CD4-positive, CD25-positive, alpha-beta regulatory T cell (primary cell): ENCODE measurements at regions not wholly inside any gene's neighbourhood (a gene's known extent, or its start where the extent isn't known, plus 50 kb on each side); places are given as distances from the start of the nearest gene placed in this dataset.

Source experiments
- ATAC-seq, 2 donors: fragments of 150-1000 bp; cut with Tn5 transposase; one replicate each; pipeline ENCODE4 v1.10.0; 2021; ENCODE audit warnings: low read depth in 2 of 2, moderate number of reproducible peaks in 2 of 2, moderate library complexity in 1 of 2
- DNase-seq, 3 donors: peaks; one replicate each; pipeline versions ENCODE4 v3.0.0 to v3.0.0-alpha.2; 2012 to 2022; ENCODE audit warnings: mixed read lengths in 1 of 3
- H3K27ac ChIP-seq: one replicate; pipeline ENCODE4 v1.7.0; 2013; ENCODE audit warnings: mild to moderate bottlenecking, low read length; ENCODE audit not compliant: insufficient read depth, poor library complexity, severe bottlenecking
- H3K27me3 ChIP-seq: one replicate; pipeline ENCODE4 v1.7.0; 2013; ENCODE audit warnings: low read length; ENCODE audit not compliant: control insufficient read depth, insufficient read depth
- H3K36me3 ChIP-seq: one replicate; pipeline ENCODE4 v1.7.0; 2013; ENCODE audit warnings: mild to moderate bottlenecking, low read length, moderate library complexity; ENCODE audit not compliant: control insufficient read depth, insufficient read depth
- H3K4me1 ChIP-seq: 2 replicates; pipeline ENCODE4 v1.7.0; 2013; ENCODE audit warnings: mild to moderate bottlenecking, low read length; ENCODE audit not compliant: insufficient read depth, control insufficient read depth, poor library complexity, severe bottlenecking
- H3K4me3 ChIP-seq: one replicate; pipeline ENCODE4 v1.7.0; 2013; ENCODE audit warnings: low read depth, mild to moderate bottlenecking, low read length, moderate library complexity
- H3K9me3 ChIP-seq, 2 experiments: 1 replicate in 1 of 2; 2 replicates in 1 of 2; pipeline ENCODE4 v1.7.0; 2013; ENCODE audit warnings: low read length in 2 of 2, mild to moderate bottlenecking in 1 of 2, moderate library complexity in 1 of 2; ENCODE audit not compliant: control insufficient read depth in 2 of 2
- H3K27ac Mint-ChIP-seq, 3 donors: one replicate each; pipeline ENCODE4 v1.8.0; 2020 to 2022; ENCODE audit warnings: mild to moderate bottlenecking in 3 of 3, mixed read lengths in 3 of 3, moderate library complexity in 2 of 3
- H3K27me3 Mint-ChIP-seq: one replicate; pipeline ENCODE4 v1.8.0; 2022; ENCODE audit warnings: mild to moderate bottlenecking, mixed read lengths
- H3K36me3 Mint-ChIP-seq: one replicate; pipeline ENCODE4 v1.8.0; 2020; ENCODE audit warnings: mixed read lengths
- H3K4me1 Mint-ChIP-seq, 4 donors: one replicate each; pipeline ENCODE4 v1.8.0; 2020 to 2022; ENCODE audit warnings: mixed read lengths in 4 of 4, mild to moderate bottlenecking in 1 of 4
- H3K4me3 Mint-ChIP-seq, 4 donors: one replicate each; pipeline ENCODE4 v1.8.0; 2020 to 2022; ENCODE audit warnings: mild to moderate bottlenecking in 4 of 4, mixed read lengths in 4 of 4, moderate library complexity in 3 of 4
- H3K9me3 Mint-ChIP-seq, 7 donors: one replicate each; pipeline ENCODE4 v1.8.0; 2020 to 2022; ENCODE audit warnings: mixed read lengths in 7 of 7, mild to moderate bottlenecking in 3 of 7, moderate library complexity in 2 of 7

DNA sequence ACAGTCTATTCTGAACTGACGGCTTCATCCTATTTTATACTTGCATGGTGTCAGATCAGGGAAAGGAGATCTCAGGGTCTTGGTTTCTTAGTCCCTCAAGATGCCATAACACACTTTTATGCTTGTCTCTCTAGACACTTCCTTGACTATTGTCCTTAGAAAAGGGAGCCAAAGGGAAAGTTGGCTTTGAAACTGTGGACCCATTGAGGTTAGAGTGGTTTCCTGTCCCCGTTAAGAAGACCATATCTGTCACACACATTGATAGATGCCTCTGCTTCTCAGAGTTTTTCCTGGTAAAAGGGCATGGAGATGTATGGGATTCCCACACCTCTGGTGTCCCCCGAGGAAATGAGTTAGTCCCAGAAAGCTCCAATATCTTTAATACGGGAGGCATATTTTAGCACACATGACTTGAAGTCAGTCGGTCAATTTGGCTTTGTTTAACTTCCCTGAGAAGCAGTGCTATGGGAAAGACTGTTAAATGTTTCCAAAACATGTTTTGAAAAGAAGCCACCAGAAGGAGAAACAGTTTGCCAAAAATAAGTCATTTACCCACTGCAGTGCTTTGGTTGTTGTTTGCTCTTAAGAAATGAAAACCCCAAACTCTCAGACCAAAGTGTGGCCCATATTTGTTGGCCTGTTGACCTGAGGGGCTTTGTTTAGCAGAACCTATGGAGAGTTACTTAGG, 133.4 kb upstream of the CXCR4 start:
- H3K27ac ChIP-seq = no peak overlapping the region
- Mint-ChIP-seq H3K36me3 (no peaks in the 10 kb centered on the region), H3K9me3 (peaks cover 0 to 3% (median 0%) of the 10 kb centered on the region in 7 donors), H3K4me3 (no peak overlapping the region), H3K27me3 (peaks cover 5% of the 10 kb centered on the region), H3K27ac (no peak overlapping the region), H3K4me1 (peaks cover 0 to 17% (median 11%) of the 10 kb centered on the region in 4 donors)
- ATAC-seq = no peak
- H3K9me3 ChIP-seq = no peaks in the 10 kb centered on the region
- no peaks in the 10 kb centered on the region for H3K4me1 ChIP-seq
- no peak overlapping the region for H3K4me3 ChIP-seq
- H3K27me3 ChIP-seq = no peaks in the 10 kb centered on the region
- no peak for DNase-seq
- no peaks in the 10 kb centered on the region for H3K36me3 ChIP-seq

DNA sequence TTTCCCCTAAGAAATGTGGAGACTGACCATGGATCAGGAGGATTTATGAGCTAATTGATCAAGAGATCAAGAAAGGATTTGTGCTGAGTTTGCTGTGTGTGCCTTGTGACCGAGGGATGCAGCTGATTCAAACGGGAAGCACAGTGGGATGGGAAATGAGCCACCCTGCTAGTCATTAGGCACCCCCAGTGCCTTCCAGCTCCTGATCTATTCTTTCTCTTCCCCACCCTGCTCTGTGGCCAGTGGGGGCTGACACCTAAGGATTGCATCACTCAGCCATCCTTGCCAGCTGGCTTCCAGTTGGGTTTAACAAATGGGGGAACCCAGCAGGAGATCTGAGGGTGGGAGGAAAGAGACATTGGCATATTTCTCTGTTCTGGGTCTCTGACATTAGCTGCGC, 132.2 kb upstream of the CXCR4 start:
- Mint-ChIP-seq H3K4me1 (peaks cover 0 to 13% (median 11%) of the 10 kb centered on the region in 4 donors), H3K9me3 (peaks cover 0 to 3% (median 0%) of the 10 kb centered on the region in 7 donors), H3K4me3 (no peak overlapping the region), H3K27me3 (peaks cover 5% of the 10 kb centered on the region), H3K27ac (peak overlapping the region in 2 of 3 donors; percentile 16 to 22), H3K36me3 (no peaks in the 10 kb centered on the region)
- H3K27me3 ChIP-seq = no peaks in the 10 kb centered on the region
- H3K27ac ChIP-seq = no peak overlapping the region
- no peak overlapping the region for H3K4me3 ChIP-seq
- H3K36me3 ChIP-seq = no peaks in the 10 kb centered on the region
- ATAC-seq (no peak), DNase-seq (no peak)
- no peaks in the 10 kb centered on the region for H3K9me3 ChIP-seq
- H3K4me1 ChIP-seq = no peaks in the 10 kb centered on the region

DNA sequence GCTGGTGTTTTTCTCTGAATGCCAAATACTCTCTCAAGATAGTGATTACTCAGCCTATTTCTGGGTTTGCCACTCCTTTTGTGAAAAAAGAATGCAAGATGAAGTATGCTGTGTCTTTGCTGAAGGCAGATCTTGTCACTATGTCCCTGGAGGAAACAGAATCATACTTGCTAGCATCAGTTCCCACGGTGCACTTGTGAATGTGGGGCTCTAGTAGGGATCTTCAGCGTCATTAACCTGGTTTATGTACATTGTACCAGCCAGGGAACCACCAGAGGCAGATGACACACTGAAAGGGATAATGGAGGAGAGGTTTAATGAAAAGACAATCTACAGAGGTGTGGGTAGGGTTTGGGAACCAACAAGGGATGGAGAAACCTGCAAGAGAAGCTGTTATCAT, 131.0 kb upstream of the CXCR4 start:
- no peak overlapping the region for H3K27ac ChIP-seq
- no peaks in the 10 kb centered on the region for H3K9me3 ChIP-seq
- H3K27me3 ChIP-seq = no peaks in the 10 kb centered on the region
- H3K4me3 Mint-ChIP-seq = no peak overlapping the region
- H3K36me3 ChIP-seq = no peaks in the 10 kb centered on the region
- ATAC-seq (no peak), DNase-seq (no peak)
- no peak overlapping the region for H3K4me3 ChIP-seq
- no peaks in the 10 kb centered on the region for H3K36me3 Mint-ChIP-seq
- H3K27me3 Mint-ChIP-seq = peaks cover 5% of the 10 kb centered on the region
- H3K9me3 Mint-ChIP-seq = peaks cover 0 to 3% (median 0%) of the 10 kb centered on the region in 7 donors
- H3K4me1 ChIP-seq = no peaks in the 10 kb centered on the region
- H3K4me1 Mint-ChIP-seq = peaks cover 0 to 11% (median 8%) of the 10 kb centered on the region in 4 donors
- peak overlapping the region in 2 of 3 donors; percentile 29 to 42 for H3K27ac Mint-ChIP-seq

DNA sequence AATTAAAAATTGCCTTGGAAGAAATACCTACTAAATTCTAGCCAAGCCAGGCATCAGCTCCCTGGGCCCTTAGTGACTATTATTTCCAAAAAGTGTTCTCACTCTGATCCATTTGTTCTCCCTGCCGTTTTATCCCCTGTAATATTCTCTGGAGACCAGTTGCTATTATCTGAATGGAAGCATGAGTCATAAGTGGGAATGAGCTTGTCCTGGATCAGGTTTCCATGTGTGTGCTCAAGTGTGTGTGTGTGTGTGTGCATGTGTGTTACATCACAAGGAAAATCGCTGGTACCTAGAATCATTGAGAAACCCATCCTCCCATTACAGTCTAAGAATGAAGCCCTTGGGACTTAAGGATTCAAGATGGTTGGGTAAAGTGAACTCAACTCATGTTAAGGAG, 130.3 kb upstream of the CXCR4 start:
- no peak overlapping the region for H3K4me3 ChIP-seq
- peaks cover 0 to 11% (median 7%) of the 10 kb centered on the region in 4 donors for H3K4me1 Mint-ChIP-seq
- peak overlapping the region in 2 of 3 donors; percentile 30 to 42 for H3K27ac Mint-ChIP-seq

DNA sequence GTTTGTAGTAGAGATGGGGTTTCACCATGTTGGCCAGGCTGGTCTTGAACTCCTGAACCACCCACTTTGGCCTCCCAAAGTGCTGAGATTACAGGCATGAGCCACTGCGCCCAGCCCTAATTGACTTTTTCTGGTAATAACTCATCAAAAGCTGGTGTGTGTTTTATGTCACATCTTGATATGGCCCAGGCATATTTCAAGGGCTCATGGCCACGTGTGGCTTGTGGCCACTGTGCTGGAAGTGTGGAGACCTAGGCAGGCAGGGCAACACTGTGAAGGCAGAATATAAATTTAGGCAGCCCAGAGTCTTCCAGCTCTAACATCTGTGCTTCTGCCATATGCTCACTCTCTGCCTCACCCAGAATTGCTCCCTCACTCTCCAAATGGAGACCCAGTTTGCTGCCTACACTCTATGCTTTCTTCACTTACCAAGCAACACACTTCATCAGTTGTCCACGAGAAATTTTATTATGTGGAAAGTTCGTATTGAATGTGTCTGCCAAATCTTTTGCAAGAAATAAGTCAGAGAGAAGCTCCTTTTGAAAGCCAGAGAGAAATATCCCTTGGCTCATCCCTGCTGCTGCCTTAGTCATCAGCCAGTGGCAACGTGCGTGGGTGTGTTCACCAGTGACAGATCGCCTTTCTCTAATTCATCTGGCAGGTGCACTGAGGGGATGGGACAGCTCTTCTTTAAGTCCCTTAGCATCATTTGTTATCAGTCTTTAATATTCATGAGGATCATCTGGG, 129.4 kb upstream of the CXCR4 start:
- no peak for ATAC-seq
- Histone ChIP-seq H3K27ac (no peak overlapping the region), H3K4me1 (peaks cover 7% of the 10 kb centered on the region), H3K4me3 (no peak overlapping the region), H3K36me3 (no peaks in the 10 kb centered on the region), H3K9me3 (no peaks in the 10 kb centered on the region), H3K27me3 (no peaks in the 10 kb centered on the region)
- DNase-seq = no peak
- Mint-ChIP-seq H3K27me3 (peaks cover 5% of the 10 kb centered on the region), H3K9me3 (peaks cover 0 to 3% (median 0%) of the 10 kb centered on the region in 7 donors), H3K36me3 (no peaks in the 10 kb centered on the region), H3K4me3 (no peak overlapping the region), H3K27ac (no peak overlapping the region), H3K4me1 (peaks cover 7 to 16% (median 12%) of the 10 kb centered on the region in 4 donors)

More for the DNA sequence above, 130.3 kb upstream of the CXCR4 start:
- no peaks in the 10 kb centered on the region for H3K4me1 ChIP-seq
- Mint-ChIP-seq H3K9me3 (peaks cover 0 to 3% (median 0%) of the 10 kb centered on the region in 7 donors), H3K36me3 (no peaks in the 10 kb centered on the region), H3K27me3 (peaks cover 5% of the 10 kb centered on the region), H3K4me3 (no peak overlapping the region)
- no peaks in the 10 kb centered on the region for H3K9me3 ChIP-seq
- H3K27ac ChIP-seq = no peak overlapping the region
- no peaks in the 10 kb centered on the region for H3K36me3 ChIP-seq
- no peak for DNase-seq
- ATAC-seq = no peak
- H3K27me3 ChIP-seq = no peaks in the 10 kb centered on the region

DNA sequence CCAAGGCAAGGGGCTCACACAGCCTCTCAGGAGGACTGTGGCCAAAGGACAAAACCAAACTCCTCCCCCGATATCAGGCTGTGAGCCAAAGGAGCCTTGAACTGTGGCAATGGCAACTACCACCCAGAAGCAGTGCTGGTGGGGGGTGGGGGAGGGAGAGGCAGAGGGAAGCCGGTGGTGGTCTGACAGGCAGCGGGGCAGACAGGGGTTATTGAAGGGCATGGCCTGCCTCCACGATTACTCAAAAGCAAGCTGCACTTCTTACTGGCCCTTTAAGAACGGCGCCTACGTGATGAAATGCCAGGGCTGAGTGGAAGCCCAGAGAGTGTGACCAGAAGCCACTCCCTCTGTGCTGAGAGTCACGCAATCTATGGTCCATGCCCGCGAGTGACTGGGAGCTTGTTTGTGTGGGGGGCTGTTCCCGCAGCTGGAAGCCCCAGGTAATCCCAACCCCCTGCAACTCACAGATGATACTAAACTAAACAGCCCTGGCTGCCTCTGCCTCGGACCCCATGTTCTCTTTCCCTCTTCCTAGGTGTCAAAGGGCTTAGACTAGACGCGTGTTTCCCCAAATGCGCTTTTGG, 128.2 kb upstream of the CXCR4 start:
- peaks cover 8% of the 10 kb centered on the region for H3K4me1 ChIP-seq
- H3K9me3 Mint-ChIP-seq = peaks cover 0 to 2% (median 0%) of the 10 kb centered on the region in 7 donors
- H3K36me3 Mint-ChIP-seq = no peaks in the 10 kb centered on the region
- H3K27ac Mint-ChIP-seq = peak overlapping the region in 1 of 3 donors; percentile 38
- ATAC-seq (no peak), DNase-seq (no peak)
- peaks cover 16 to 23% (median 22%) of the 10 kb centered on the region in 4 donors for H3K4me1 Mint-ChIP-seq
- H3K4me3 Mint-ChIP-seq = no peak overlapping the region
- no peaks in the 10 kb centered on the region for H3K27me3 ChIP-seq
- peaks cover 5% of the 10 kb centered on the region for H3K27me3 Mint-ChIP-seq
- H3K4me3 ChIP-seq = no peak overlapping the region
- no peaks in the 10 kb centered on the region for H3K36me3 ChIP-seq
- H3K9me3 ChIP-seq = no peaks in the 10 kb centered on the region
- H3K27ac ChIP-seq = no peak overlapping the region

DNA sequence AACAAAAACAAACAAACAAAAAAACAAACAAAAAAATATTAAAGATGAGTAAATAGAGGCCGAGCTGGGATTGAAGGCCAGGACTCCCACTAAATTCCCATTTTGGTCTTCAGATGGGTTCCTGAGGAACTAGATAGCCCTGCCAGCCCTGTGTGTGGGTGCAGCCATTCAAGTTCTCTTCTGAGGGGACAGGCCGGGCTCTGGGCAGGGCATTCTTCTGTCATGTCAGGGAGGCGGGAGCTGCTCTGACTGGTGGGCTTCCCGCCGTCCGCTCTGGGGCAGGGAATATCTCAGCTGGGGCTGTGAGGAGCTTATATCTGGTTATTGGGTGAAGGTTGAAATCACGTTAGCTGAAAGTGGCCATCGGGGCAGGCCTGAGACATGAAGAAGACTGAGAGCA, 127.3 kb upstream of the CXCR4 start:
- no peak overlapping the region for H3K4me3 ChIP-seq
- H3K27me3 ChIP-seq = no peaks in the 10 kb centered on the region
- no peak for ATAC-seq
- H3K4me1 Mint-ChIP-seq = peaks cover 16 to 28% (median 22%) of the 10 kb centered on the region in 4 donors
- H3K9me3 Mint-ChIP-seq = no peaks in the 10 kb centered on the region
- H3K27ac Mint-ChIP-seq = peak overlapping the region in 2 of 3 donors; percentile 29 to 81
- H3K9me3 ChIP-seq = no peaks in the 10 kb centered on the region
- H3K4me1 ChIP-seq = peaks cover 8% of the 10 kb centered on the region
- DNase-seq = no peak
- no peaks in the 10 kb centered on the region for H3K36me3 Mint-ChIP-seq
- no peak overlapping the region for H3K27ac ChIP-seq
- H3K36me3 ChIP-seq = no peaks in the 10 kb centered on the region
- H3K4me3 Mint-ChIP-seq = no peak overlapping the region
- peaks cover under 1% of the 10 kb centered on the region for H3K27me3 Mint-ChIP-seq
